ENCODE measurements at regions not wholly inside any gene's neighbourhood (a gene's known extent, or its start where the extent isn't known, plus 50 kb on each side); places are given as distances from the start of the nearest gene placed in this dataset.
"Not testable (repeated sequence)": the region's sequence is repeated elsewhere in the genome, so short reads cannot be mapped to it uniquely, and the experiment has no call there.

- DNase-seq = no peak
These were observed 120.4 kb upstream of the EOLA2 start for GRCh38 chrX:150058728-150059127.

- DNase-seq = no peak
These were observed 122.1 kb upstream of the EOLA2 start for GRCh38 chrX:150060406-150060805.

GRCh38 chrX:150062292-150063137 lies 124.2 kb upstream of the EOLA2 start:
- no peak for DNase-seq

GRCh38 chrX:150063138-150063518 lies 124.8 kb upstream of the EOLA2 start:
- DNase-seq = no peak

- peak; percentile 56 to 57 for DNase-seq
These were observed 125.4 kb upstream of the EOLA2 start for GRCh38 chrX:150063674-150064073.

GRCh38 chrX:150074175-150074574 lies 135.9 kb upstream of the EOLA2 start:
- DNase-seq = no peak

GRCh38 chrX:150080497-150080896 lies 142.2 kb upstream of the EOLA2 start:
- DNase-seq = no peak

- no peak for DNase-seq
These were observed 142.8 kb upstream of the EOLA2 start for GRCh38 chrX:150081076-150081475.

- DNase-seq = no peak
These were observed 146.4 kb upstream of the EOLA2 start for GRCh38 chrX:150084496-150085229.

- DNase-seq = no peak
These were observed 147.6 kb upstream of the EOLA2 start for GRCh38 chrX:150085881-150086280.

GRCh38 chrX:150086371-150086770 lies 148.1 kb upstream of the EOLA2 start:
- DNase-seq = no peak

- DNase-seq = no peak
These were observed 149.3 kb upstream of the EOLA2 start for GRCh38 chrX:150087612-150088011.

- DNase-seq = no peak
These were observed 149.8 kb upstream of the EOLA2 start for GRCh38 chrX:150088042-150088441.

- DNase-seq = no peak
These were observed 150.7 kb upstream of the EOLA2 start for GRCh38 chrX:150088766-150089518.

- DNase-seq = not testable (repeated sequence)
These were observed 153.0 kb upstream of the EOLA2 start for GRCh38 chrX:150091300-150091699.

GRCh38 chrX:150092549-150092948 lies 154.3 kb upstream of the EOLA2 start:
- DNase-seq = no peak

- DNase-seq = no peak
These were observed 156.1 kb upstream of the EOLA2 start for GRCh38 chrX:150094375-150094774.

GRCh38 chrX:150094996-150095395 lies 156.7 kb upstream of the EOLA2 start:
- no peak for DNase-seq

- DNase-seq = no peak
These were observed 161.0 kb upstream of the EOLA2 start for GRCh38 chrX:150099316-150099715.

GRCh38 chrX:150100261-150100660 lies 162.0 kb upstream of the EOLA2 start:
- DNase-seq = no peak

- DNase-seq = no peak
These were observed 180.2 kb upstream of the EOLA2 start for GRCh38 chrX:150118476-150118875.

- DNase-seq = no peak
These were observed 181.0 kb upstream of the EOLA2 start for GRCh38 chrX:150119323-150119722.

- not testable (repeated sequence) for DNase-seq
These were observed 186.8 kb upstream of the EOLA2 start for GRCh38 chrX:150125045-150125444.

GRCh38 chrX:150127216-150127615 lies 188.9 kb upstream of the EOLA2 start:
- no peak for DNase-seq
